Muscle of back (tissue), 3 donors: ENCODE measurements at regions not wholly inside any gene's neighbourhood (a gene's known extent, or its start where the extent isn't known, plus 50 kb on each side); places are given as distances from the start of the nearest gene placed in this dataset.
A peak's percentile ranks its signal among the peaks of the same experiment; 100 is the strongest.

Experiments
- DNase-seq, 3 donors: peaks; one replicate each; pipeline versions ENCODE4 v3.0.0 to v3.0.0-alpha.2; 2013

DNA sequence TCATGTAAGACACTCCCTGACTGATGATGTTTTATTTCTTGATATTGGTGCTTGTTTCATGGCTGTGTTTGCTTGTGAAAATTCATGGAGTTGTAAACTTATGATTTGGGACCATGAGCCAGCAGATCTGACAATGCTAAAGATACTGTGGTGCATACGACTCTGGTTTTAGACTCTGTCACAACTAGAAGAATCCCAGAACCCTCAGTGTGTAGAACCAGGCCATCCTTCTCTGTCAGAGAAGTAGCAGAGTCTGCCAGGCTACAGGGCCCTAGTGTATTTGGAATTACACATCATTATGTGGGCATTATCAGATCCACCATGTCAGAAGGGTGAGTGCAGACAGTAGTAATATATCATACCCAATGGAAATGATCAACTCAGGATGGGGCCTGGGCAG is 209.8 kb upstream of the POU2AF2 start:
- no peak for DNase-seq

DNA sequence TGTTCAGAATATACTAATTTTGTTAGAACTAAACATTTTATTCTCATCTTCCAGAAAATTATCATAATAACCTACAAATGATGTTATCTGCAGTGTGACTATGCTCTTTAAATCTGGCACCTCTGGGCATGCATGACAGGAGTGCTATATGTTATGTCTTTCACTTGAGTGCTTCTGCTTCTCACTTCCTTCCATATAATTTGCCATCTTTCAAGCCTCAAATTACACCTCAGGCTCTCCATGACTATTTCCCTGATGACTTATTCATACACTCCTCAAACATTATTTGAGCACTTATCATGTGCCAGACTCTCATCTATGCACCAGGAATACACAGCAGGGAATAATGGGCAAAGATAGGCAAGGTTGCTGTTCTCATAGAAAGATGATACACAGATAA is 219.3 kb upstream of the POU2AF2 start:
- no peak for DNase-seq

DNA sequence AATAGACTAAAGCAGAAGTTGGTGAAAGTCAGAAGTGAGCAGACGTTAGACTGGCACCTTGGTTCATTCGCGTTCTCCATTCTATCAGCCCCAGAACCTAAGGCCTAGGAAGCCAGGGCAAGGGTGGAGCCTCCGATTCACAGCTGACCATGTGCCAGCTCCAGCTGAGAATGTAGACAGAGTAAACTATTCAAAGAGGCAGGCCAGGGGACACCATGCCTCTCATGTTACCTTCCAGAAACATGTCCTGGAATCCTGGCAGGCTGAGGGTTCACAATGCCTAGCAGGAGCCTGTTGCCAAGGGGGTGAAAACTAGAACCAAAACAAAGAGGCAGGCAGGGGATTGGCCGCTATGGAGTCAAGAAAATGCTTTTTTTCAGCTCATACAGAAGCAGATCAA is 224.4 kb upstream of the POU2AF2 start:
- DNase-seq = peak in 1 of 3 donors; percentile 67

- peak in 1 of 3 donors; percentile 55 for DNase-seq
Measured at GRCh38 chr11:111019871-111020670, 225.5 kb upstream of the POU2AF2 start.

DNA sequence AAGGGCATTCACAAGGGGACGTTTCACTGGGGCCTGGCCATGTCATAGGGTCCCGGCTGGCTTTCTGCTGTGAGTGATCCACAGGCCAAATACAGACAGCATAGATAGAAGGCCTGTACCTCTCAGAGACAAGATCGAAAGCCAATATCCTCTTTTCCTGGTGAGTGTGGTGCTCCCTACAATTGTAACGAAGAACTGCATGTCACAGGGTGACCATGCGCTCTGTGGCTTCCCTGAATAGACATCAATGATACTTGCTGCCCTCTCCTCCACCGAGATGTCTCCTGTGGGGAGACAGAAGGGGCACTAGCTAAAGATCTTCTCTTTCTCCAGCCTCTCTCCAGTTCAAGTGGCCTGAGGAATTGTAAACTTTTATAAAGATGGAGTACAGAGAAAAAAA is 226.1 kb upstream of the POU2AF2 start:
- no peak for DNase-seq

GRCh38 chr11:111018566-111018965 is 227.0 kb upstream of the POU2AF2 start:
- DNase-seq = no peak

DNA sequence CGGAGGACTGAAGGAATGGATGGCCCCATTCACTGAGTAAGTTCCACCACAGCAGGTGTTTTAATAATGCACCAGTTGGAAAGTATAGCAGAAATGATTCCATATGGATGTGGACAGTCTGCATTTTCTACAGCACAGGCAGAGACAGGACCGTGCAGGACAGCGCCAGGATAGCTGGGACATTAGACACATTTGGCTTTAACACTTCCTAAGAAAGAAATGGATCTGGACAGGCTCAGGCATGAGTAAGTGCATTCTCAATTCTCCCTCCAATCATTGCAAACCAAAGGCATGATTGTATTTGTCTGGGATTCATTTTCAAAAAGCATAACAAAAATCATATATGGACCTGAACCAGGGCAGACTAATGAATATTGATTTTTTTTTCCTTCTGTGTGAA is 233.0 kb upstream of the POU2AF2 start:
- DNase-seq = peak in 2 of 3 donors; percentile 60 to 77

GRCh38 chr11:111011275-111011594 is 234.3 kb upstream of the POU2AF2 start:
- no peak for DNase-seq

- DNase-seq = no peak
Measured at GRCh38 chr11:111010391-111011274, 234.9 kb upstream of the POU2AF2 start.

DNA sequence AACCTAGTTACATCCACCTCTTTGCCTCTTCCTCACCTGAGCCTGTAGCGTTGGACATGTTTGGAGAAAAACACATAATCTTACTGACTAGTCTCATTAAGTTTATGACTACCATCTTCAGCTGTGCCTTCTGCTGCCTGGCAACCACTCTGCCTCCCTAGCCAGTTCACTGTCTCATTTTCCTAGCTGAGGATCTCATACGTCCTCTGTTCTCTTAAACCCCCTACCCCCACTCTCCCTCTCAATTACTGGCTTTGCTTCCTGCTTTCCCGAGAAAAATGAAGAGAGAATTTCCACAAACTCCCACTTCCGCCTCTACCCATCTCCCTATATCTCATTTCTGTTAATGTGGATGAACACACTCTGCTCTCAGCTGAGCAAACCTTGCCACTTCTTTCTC is 239.3 kb upstream of the POU2AF2 start:
- peak in 1 of 3 donors; percentile 15 for DNase-seq

DNA sequence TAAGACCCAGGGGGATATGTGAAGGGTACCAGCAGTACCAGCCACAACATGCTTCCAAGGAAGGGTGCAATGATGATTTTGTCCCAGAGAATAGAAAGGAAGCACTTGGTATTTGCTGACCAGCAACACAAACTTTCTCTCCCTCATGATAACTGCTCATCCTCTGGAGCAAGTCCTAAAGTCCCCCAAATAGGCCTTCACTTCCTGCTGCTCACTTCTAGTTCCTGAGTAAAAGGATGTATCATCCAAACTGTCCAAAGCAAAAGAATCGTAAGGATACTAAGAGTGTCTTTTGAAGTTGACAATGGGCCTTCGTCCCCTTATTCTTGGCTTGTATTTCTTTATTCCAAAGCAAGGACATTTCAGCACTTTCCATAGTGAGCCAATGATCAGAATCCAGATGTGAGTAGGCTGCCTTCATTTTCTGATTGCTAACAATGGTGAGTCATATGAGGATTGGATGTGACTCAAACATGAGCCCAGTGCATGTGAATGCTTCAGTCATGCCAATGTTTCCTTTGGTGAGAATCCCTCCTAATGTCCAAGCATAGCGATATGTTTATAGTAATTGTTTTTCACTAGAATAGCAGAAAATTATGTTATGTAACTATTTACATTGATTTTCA is 243.4 kb upstream of the POU2AF2 start:
- DNase-seq = peak in 2 of 3 donors; percentile 78 to 84

DNA sequence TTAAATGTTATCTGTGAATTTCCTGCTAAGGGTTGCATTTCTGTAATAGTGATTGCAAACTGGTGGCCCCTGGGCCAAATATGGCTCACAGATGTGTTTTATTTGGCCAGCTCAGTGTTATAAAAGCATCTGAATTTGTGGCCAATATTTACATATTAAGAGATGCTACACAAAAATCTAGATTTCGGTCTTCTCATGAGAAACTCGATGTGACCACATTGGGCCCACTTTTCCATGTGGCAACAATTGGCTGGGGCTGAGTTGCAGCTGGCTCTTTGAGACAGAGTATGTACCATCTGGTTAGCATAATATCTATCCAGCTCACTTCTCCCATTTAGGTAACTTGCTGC is 244.5 kb upstream of the POU2AF2 start:
- DNase-seq = no peak

DNA sequence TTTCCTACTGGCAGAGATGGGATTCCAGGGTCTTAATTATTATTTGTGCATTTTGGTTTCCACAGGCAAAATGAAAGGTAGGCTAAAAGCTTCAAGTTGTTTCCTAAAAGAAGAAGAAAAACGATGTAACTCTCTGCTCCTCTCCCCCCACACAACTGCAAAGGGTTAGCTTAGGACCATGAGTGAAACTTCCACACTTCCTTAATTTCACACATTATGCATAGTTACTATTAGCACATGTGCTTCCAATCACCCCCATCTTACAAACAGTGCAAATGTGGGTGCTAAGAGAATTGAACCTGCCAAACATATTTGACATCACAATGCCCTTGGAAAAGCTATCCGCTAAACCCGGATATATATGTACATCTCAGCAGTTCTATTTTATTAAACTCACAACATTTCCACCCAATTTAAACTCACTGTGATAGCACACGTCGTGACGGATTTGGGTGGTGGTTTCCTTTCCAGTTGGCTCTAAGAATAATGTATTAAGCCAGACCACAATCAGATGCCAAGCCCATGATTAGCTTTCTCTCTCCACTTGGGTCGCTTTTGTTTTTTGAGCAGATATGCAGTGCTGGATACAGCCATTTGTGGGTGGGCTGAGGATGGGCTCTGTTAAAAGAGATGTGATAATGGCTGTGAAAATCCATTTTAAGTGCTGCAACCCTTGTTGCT is 245.0 kb upstream of the POU2AF2 start:
- DNase-seq = peak in 1 of 3 donors; percentile 74

DNA sequence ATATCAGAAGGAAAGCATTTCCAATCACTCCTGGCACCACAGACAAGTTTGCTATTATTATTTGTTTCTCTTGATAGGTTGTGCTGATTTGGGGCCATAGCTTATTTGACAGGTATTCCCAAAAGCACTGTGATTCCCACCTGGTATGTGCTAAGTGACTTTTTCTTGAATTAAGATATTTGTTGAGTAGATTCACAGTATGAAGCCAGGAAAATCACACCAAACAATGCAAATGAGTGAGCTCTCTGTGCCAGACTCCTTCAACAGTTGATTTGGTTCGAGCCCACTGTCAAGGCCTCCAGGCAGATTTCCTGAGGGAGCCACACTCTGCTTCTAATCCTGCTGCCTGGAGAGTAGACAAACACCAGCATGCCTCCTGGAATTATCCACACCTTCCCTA is 253.0 kb upstream of the POU2AF2 start:
- DNase-seq = peak in 2 of 3 donors; percentile 20 to 40

GRCh38 chr11:110991661-110992355 is 253.7 kb upstream of the POU2AF2 start:
- peak in 2 of 3 donors; percentile 64 to 82 for DNase-seq

DNA sequence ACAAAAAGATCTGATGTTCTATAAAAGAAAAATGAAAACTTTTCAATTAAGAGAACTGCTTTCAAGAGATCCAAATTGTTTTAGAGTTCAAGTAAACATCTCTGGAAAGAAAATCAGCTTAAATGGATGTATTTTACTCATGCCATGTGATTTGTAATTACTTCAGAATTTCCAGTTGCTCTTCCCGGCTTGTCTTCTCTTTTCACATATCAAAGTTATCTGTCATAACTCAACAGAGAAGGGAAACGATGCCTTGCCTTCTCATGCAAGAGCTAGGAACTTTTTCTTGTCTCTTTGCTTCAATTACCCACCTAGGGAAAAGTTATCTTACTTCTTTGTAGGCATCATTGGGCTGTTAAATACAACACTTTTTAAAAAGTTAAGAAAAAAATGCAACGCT is 255.2 kb upstream of the POU2AF2 start:
- DNase-seq = peak in 2 of 3 donors; percentile 22 to 42

- DNase-seq = peak in 2 of 3 donors; percentile 20 to 57
Measured at GRCh38 chr11:110989428-110990133, 255.9 kb upstream of the POU2AF2 start.

GRCh38 chr11:110988671-110989070 is 256.9 kb upstream of the POU2AF2 start:
- DNase-seq = peak in 2 of 3 donors; percentile 67 to 85

DNA sequence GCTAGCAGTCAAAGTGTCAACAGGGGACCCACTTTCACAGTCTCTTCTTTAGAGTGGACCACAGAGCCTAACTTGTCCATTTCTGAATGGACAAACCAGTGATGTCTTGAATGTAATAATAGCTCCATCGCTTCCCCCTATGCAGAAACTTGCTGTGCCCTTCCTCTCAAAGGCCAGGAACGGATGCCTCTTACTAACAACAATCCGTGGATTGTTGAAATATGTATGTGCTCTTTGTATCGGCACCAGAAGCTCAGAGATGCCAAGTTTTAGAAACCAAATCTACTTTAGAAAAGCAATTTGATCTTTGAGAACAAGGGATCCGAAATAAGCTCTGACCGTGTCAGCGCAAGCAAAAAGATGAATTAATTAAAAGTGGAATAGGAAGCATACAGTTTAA is 259.5 kb upstream of the POU2AF2 start:
- no peak for DNase-seq

DNA sequence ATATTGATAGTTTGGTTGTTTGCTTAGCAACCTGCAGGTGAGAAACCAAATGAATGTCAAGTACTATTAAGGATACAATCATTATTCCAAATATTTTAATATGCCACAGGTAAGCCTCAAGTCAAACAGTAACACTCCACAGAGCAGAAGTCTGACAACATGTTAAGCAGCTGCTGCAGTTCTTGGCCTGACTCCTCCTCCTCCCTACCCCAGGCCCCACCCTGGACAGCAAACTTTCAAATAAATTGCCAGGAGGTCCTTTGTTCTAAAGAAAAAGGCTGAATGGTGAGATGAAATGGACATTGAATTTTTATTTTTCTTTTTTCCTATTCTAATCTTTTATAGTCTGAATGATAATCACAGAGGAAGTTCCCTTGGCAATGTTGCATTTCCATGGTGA is 260.0 kb upstream of the POU2AF2 start:
- DNase-seq = peak in 1 of 3 donors; percentile 21

DNA sequence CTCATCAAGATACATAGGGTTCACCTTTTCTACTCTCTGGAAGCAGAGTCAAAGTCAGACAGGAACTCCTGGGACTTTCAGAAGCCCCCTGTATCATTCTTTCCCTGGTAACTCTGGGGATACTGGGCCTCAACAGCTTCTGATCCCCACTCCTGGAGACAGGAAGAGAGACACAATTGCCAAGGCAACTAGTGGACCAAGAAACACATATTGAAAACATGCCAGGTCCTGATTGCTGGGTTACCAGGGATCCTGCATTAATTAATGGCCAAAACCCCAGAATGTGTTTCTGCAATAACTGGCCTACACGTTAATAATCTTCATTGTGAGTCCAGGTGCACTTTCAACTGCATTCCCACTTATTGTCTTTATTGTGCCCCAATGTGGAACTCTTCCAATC is 260.8 kb upstream of the POU2AF2 start:
- no peak for DNase-seq
